ENCODE measurements at regions not wholly inside any gene's neighbourhood (a gene's known extent, or its start where the extent isn't known, plus 50 kb on each side); places are given as distances from the start of the nearest gene placed in this dataset.
"Not testable (repeated sequence)": the region's sequence is repeated elsewhere in the genome, so short reads cannot be mapped to it uniquely, and the experiment has no call there.

DNA sequence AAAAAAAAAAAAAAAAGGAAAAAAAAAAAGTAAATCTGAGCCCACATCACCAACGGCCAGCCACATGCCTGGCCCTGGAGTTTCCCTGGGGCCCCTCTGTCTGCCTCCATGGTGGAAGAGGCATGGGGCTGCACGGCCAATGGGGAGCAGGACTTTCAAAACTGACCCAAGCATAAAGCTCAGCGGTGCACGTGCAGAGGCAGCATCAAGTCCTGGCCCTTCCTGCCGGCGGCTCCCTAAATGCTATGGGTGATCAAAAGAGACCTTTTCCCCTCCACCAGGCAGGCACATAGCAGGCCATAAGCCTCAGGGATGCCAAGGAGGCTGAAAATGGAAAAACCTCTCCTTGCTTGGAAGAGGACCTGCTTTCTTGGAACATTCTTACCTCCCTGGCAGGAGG lies 94.3 kb downstream of the OAT start:
- WGBS, 2 experiments (ENCODE audit: insufficient coverage in 2 of 2), result 78 to 90% methylated on average over 4 of the region's 6 CpGs
- Histone ChIP-seq H3K27ac (ENCODE audit: low read depth, low read length, severe bottlenecking) (no peak overlapping the region), H3K36me3 (ENCODE audit: control insufficient read depth, insufficient read depth, low read length) (no peaks in the 10 kb centered on the region), H3K9me3 (ENCODE audit: control insufficient read depth, low read length) (no peaks in the 10 kb centered on the region), H3K4me3 (ENCODE audit: extremely low read depth, insufficient read depth, low read length, poor library complexity, severe bottlenecking) (no peak overlapping the region), H3K4me1 (ENCODE audit: control insufficient read depth, insufficient read depth, low read length, poor library complexity, severe bottlenecking) (no peaks in the 10 kb centered on the region)

DNA sequence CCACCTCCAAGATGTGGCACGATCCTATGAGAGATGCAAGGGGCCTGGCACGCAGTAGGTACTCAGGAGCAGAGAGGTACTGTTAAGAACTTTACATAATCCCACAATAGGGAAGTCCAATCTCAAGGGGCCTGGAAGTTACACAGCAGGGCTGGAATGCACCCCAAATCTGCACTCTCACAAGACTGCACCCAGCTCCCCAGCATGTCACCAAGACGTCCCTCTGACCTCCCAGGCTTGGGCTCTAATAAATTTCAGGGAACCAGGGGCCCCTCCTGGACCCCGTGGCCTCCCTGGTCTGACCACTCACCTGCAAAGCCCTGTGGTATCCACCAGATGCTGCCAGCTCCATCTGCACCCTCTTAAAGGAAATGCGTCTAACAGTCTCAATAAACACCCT lies 94.9 kb downstream of the OAT start:
- 82 to 91% methylated on average over 3 to 4 of the region's 5 CpGs for WGBS, 2 experiments (ENCODE audit: insufficient coverage in 2 of 2)
- H3K9me3 ChIP-seq (ENCODE audit: control insufficient read depth, low read length), result no peaks in the 10 kb centered on the region

DNA sequence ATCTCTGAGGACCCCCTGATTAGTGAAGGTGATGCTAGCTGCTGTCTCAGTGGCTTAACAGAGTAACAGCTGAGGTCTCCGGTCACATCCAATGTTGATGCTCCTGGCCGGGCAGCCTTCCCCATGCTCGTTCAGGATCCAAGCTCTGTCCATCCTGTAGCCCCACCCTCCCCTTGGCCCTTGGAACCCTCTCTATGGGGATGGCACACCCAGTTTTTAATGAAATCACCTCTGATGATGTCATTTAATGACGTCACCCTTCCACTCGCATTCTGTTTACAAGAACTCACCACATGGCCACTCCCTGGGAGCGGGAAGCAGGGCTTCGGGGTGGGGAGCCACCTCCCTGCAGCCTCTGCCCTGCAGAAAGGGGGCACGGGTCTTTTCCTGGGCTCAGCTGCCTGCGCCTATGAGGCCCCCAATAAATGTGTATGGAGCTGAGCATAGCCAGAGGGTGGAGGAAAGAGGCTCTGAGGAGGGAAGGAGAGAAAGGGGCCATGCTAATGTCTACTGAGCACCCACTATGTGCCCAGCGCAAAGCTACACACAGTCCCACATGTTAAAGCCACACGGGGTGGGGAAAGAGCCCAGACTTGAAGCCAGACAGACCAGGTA lies 95.5 kb downstream of the OAT start:
- Histone ChIP-seq H3K27ac (ENCODE audit: low read depth, low read length, severe bottlenecking) (no peak overlapping the region), H3K9me3 (ENCODE audit: control insufficient read depth, low read length) (no peaks in the 10 kb centered on the region), H3K4me3 (ENCODE audit: extremely low read depth, insufficient read depth, low read length, poor library complexity, severe bottlenecking) (no peak overlapping the region), H3K4me1 (ENCODE audit: control insufficient read depth, insufficient read depth, low read length, poor library complexity, severe bottlenecking) (no peaks in the 10 kb centered on the region), H3K36me3 (ENCODE audit: control insufficient read depth, insufficient read depth, low read length) (no peaks in the 10 kb centered on the region)
- WGBS, 2 experiments (ENCODE audit: insufficient coverage in 2 of 2), result 89 to 91% methylated on average over 7 to 9 of the region's 11 CpGs

More for the DNA sequence above, 94.9 kb downstream of the OAT start:
- Histone ChIP-seq H3K36me3 (ENCODE audit: control insufficient read depth, insufficient read depth, low read length) (no peaks in the 10 kb centered on the region), H3K27ac (ENCODE audit: low read depth, low read length, severe bottlenecking) (no peak overlapping the region), H3K4me1 (ENCODE audit: control insufficient read depth, insufficient read depth, low read length, poor library complexity, severe bottlenecking) (no peaks in the 10 kb centered on the region), H3K4me3 (ENCODE audit: extremely low read depth, insufficient read depth, low read length, poor library complexity, severe bottlenecking) (no peak overlapping the region)

DNA sequence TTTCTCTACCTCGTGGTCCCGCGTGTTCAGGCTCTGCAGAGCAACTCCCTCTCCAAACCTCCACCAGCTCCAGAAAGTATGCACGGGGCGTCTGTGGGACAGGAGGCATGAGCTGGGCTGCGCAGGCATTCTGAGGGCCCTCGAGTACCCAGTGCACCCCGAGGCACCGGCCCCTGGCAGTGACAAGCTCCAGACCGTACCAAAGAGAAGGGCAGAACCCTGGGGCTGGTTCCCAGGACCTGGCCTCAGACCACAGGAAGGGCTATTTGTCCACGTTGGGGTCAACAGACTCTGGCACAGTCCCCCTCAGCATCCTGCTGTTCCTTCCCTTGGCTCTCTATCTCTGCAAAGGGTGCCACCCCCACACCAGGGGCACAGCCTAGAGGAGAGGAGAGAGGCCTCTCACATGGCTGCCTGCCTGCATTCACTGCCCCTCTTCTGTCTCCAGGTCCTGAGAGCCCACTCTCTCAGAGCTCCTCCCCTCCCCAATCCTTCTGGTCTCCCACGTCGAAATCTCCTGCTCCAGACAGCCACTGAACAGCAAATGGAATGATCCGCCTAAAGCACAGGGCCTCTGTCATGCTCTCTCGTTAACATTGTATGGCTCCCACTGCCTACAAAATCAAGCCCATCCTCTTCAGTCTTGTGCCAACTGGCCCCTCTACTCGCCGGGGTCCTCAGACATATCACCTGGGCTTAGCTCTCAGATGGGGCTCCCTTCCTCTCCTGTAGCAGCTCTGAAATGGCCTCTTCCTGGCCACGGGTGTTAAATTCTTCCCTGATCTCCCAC lies 96.3 kb downstream of the OAT start:
- no peak overlapping the region for H3K4me3 ChIP-seq (ENCODE audit: extremely low read depth, insufficient read depth, low read length, poor library complexity, severe bottlenecking)
- H3K27ac ChIP-seq (ENCODE audit: low read depth, low read length, severe bottlenecking), result no peak overlapping the region
- no peaks in the 10 kb centered on the region for H3K9me3 ChIP-seq (ENCODE audit: control insufficient read depth, low read length)
- no peaks in the 10 kb centered on the region for H3K36me3 ChIP-seq (ENCODE audit: control insufficient read depth, insufficient read depth, low read length)
- 90 to 92% methylated on average over 16 to 18 of the region's 18 CpGs for WGBS, 2 experiments (ENCODE audit: insufficient coverage in 2 of 2)
- H3K4me1 ChIP-seq (ENCODE audit: control insufficient read depth, insufficient read depth, low read length, poor library complexity, severe bottlenecking), result no peaks in the 10 kb centered on the region

DNA sequence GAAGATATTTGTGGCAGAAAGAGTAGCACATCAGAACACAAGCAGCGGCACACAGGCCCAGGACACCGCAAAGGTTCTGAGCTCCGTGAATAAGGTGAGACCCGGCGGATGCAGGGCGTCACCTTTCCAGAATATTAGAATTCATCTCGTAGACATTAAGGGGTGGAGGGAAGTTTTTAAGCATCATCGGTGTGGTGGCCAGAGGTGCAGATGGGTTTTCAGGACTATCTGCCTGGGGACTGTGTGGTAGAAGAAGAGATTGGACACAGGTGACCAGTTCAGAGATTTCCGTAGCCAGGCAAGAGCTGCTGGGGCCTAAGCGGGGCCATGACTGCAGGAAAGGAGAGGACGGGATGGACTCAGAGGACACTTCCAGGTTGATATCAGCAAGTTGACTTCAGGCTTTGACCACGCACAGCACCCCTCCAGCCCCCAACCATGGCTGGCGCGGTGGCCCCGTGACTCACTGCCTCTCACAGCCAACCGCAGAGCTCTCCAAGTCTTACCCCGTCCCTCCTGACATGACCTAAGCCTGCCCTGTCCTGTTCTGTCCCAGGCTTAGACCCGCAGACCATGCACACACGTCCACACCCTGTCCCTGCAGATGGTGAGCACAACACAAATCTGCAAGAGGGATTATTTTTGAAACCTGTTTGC lies 97.2 kb downstream of the OAT start:
- Histone ChIP-seq H3K9me3 (ENCODE audit: control insufficient read depth, low read length) (no peaks in the 10 kb centered on the region), H3K36me3 (ENCODE audit: control insufficient read depth, insufficient read depth, low read length) (no peaks in the 10 kb centered on the region), H3K4me1 (ENCODE audit: control insufficient read depth, insufficient read depth, low read length, poor library complexity, severe bottlenecking) (no peaks in the 10 kb centered on the region), H3K27ac (ENCODE audit: low read depth, low read length, severe bottlenecking) (no peak overlapping the region), H3K4me3 (ENCODE audit: extremely low read depth, insufficient read depth, low read length, poor library complexity, severe bottlenecking) (no peak overlapping the region)
- WGBS, 2 experiments (ENCODE audit: insufficient coverage in 2 of 2), result 91 to 92% methylated on average over 15 to 19 of the region's 19 CpGs

DNA sequence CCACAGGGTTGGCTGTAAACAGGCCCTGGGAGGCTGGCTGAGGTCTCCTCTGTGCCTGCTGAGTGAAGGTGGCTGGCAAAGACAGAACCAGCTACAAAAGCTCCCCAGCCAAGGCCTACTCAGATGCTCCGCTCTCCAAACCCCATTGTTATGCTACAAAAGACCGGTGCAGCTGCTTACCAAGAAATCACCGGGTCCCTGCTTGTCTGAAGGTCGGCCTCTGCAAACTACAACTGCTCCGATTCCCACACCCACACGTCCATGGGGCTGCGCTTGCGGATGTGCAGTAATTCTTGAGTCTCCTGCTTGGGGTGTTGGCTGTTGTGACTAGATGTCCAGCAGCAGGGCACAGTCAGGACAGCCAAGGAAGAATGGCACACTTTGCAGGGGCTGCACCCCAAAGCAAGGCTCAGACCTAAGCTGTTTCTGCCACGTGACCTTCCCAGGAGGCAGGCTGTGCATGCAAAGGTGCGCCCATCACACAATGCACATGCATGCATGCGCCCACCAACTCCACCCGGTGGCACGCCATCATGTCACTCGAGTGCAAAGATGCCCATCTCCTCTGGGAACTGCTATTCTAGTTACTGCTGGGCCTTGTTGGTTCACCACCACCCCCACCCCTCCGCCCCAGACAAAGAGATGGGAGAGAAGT lies 97.8 kb downstream of the OAT start:
- no peak overlapping the region for H3K27ac ChIP-seq (ENCODE audit: low read depth, low read length, severe bottlenecking)

DNA sequence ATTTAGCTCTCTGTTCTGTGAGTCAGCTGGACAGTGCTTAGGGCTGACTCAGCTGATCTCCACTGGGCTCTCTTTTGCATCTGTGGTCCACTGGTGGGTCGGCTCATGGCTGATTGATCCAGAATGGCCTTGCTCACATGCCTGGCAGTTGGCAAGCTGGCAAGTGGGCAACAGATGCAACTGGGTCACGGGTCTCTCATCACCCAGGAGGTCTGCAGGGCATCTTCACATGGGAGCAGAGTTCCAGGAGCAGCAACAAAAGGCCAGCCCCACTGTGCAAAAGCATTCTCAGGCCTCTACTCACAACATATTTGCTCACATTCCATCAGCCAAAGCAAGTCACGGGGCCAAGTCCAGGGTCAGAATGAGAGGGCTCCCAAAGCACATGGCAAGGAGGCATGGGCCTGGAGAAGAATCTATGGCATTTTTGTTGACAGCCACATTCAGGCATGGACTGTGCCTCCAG lies 98.8 kb downstream of the OAT start:
- H3K4me1 ChIP-seq (ENCODE audit: control insufficient read depth, insufficient read depth, low read length, poor library complexity, severe bottlenecking), result no peaks in the 10 kb centered on the region
- no peaks in the 10 kb centered on the region for H3K36me3 ChIP-seq (ENCODE audit: control insufficient read depth, insufficient read depth, low read length)
- peaks cover under 1% of the 10 kb centered on the region for H3K9me3 ChIP-seq (ENCODE audit: control insufficient read depth, low read length)
- H3K27ac ChIP-seq (ENCODE audit: low read depth, low read length, severe bottlenecking), result no peak overlapping the region
- 53 to 58% methylated on average over 3 of the region's 3 CpGs for WGBS, 2 experiments (ENCODE audit: insufficient coverage in 2 of 2)
- no peak overlapping the region for H3K4me3 ChIP-seq (ENCODE audit: extremely low read depth, insufficient read depth, low read length, poor library complexity, severe bottlenecking)

More for the DNA sequence above, 97.8 kb downstream of the OAT start:
- Histone ChIP-seq H3K9me3 (ENCODE audit: control insufficient read depth, low read length) (no peaks in the 10 kb centered on the region), H3K36me3 (ENCODE audit: control insufficient read depth, insufficient read depth, low read length) (no peaks in the 10 kb centered on the region), H3K4me3 (ENCODE audit: extremely low read depth, insufficient read depth, low read length, poor library complexity, severe bottlenecking) (no peak overlapping the region), H3K4me1 (ENCODE audit: control insufficient read depth, insufficient read depth, low read length, poor library complexity, severe bottlenecking) (no peaks in the 10 kb centered on the region)
- 79 to 89% methylated on average over 10 to 14 of the region's 15 CpGs for WGBS, 2 experiments (ENCODE audit: insufficient coverage in 2 of 2)

DNA sequence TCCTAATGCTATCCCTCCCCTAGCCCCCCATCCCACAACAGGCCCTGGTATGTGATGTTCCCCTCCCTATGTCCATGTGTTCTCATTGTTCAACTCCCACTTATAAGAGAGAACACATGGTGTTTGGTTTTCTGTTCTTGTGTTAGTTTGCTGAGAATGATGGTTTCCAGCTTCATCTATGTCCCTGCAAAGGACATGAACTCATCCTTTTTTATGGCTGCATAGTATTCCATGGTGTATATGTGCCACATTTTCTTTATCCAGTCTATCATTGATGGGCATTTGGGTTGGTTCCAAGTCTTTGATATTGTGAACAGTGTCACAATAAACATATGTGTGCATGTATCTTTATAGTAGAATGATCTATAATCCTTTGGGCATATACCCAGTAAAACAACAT lies 99.2 kb downstream of the OAT start:
- H3K4me1 ChIP-seq (ENCODE audit: control insufficient read depth, insufficient read depth, low read length, poor library complexity, severe bottlenecking); H3K27ac ChIP-seq (ENCODE audit: low read depth, low read length, severe bottlenecking); H3K9me3 ChIP-seq (ENCODE audit: control insufficient read depth, low read length); H3K36me3 ChIP-seq (ENCODE audit: control insufficient read depth, insufficient read depth, low read length); H3K4me3 ChIP-seq (ENCODE audit: extremely low read depth, insufficient read depth, low read length, poor library complexity, severe bottlenecking): not testable (repeated sequence)

DNA sequence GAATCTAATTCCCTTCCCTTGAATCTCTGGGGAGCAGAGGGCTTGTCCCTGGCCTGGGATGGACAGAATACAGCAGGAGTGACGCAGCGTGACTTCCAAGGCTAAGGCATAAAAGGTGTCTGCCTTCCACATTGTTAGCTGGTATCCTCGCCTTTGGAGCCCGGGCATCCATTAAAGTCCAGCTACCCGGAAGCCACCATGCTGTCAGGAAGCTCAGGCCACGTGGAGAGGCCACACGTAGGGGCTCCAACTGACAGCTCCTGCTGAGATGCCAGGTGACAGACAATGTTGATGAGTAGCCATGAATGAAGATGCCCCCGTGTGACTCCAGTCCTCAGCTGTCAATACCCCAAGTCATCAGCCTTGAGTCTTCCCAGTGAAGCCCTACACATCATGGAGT lies 99.9 kb downstream of the OAT start:
- H3K9me3 ChIP-seq (ENCODE audit: control insufficient read depth, low read length), result peaks cover 3% of the 10 kb centered on the region
- H3K27ac ChIP-seq (ENCODE audit: low read depth, low read length, severe bottlenecking), result no peak overlapping the region
- no peak overlapping the region for H3K4me3 ChIP-seq (ENCODE audit: extremely low read depth, insufficient read depth, low read length, poor library complexity, severe bottlenecking)
- 79 to 95% methylated on average over 8 of the region's 8 CpGs for WGBS, 2 experiments (ENCODE audit: insufficient coverage in 2 of 2)
- no peaks in the 10 kb centered on the region for H3K36me3 ChIP-seq (ENCODE audit: control insufficient read depth, insufficient read depth, low read length)
- H3K4me1 ChIP-seq (ENCODE audit: control insufficient read depth, insufficient read depth, low read length, poor library complexity, severe bottlenecking), result no peaks in the 10 kb centered on the region

DNA sequence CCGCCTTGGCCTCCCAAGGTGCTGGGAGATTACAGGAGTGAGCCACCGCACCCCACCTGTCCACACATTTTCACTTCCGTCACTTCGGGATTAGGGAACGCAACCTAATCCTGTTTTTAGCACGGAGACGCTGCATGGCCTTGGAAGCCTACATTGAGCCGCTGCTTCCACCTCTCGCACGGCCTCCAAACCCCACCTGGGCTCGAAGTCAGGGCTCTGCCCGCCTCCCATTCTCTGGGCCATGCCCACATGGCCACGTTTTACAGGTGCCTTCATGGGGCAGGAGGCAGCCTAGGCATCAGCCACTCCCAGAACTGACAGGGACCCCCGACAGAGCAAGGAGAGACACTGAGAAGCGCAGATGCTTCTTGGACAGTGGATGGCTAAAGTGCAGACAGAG lies 100.6 kb downstream of the OAT start:
- Histone ChIP-seq H3K36me3 (ENCODE audit: control insufficient read depth, insufficient read depth, low read length) (no peaks in the 10 kb centered on the region), H3K9me3 (ENCODE audit: control insufficient read depth, low read length) (peaks cover 3% of the 10 kb centered on the region), H3K4me3 (ENCODE audit: extremely low read depth, insufficient read depth, low read length, poor library complexity, severe bottlenecking) (no peak overlapping the region), H3K27ac (ENCODE audit: low read depth, low read length, severe bottlenecking) (no peak overlapping the region), H3K4me1 (ENCODE audit: control insufficient read depth, insufficient read depth, low read length, poor library complexity, severe bottlenecking) (no peaks in the 10 kb centered on the region)
- WGBS, 2 experiments (ENCODE audit: insufficient coverage in 2 of 2), result 90 to 94% methylated on average over 14 to 15 of the region's 15 CpGs

All from mesodermal cell (in vitro differentiated cells).